ENCODE measurements at regions not wholly inside any gene's neighbourhood (a gene's known extent, or its start where the extent isn't known, plus 50 kb on each side); places are given as distances from the start of the nearest gene placed in this dataset.

DNA sequence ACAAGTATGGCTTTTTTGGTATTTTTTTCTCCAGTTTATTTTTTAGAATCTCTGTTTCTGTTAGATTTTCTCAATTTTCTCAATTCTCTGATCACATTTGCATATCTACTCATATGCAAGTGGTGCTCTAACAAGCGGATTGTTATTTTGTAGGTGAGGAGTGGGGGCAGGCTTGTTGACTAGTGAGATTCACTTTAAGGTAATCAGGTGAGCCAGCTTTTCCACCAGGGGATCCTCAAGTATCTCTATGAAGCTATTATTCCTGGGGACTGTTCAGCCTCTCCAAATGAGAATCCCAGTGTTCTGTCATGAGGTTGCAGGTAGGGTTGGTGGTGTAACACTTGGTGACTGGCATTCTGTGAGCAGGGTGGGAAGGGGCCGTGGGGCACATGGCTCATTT is 274.3 kb upstream of the FERMT1 start:
- Histone ChIP-seq H3K27ac (ENCODE audit: low read depth, low read length) (no peak overlapping the region), H3K27me3 (ENCODE audit: control insufficient read depth, insufficient read depth, low read length) (no peaks in the 10 kb centered on the region), H3K9ac (ENCODE audit: low read length) (no peak overlapping the region), H3K4me3 (ENCODE audit: low read length) (no peak overlapping the region), H3K36me3 (ENCODE audit: control insufficient read depth, insufficient read depth, low read length) (no peaks in the 10 kb centered on the region), H3K4me1 (ENCODE audit: control insufficient read depth, insufficient read depth, low read length) (no peaks in the 10 kb centered on the region)

DNA sequence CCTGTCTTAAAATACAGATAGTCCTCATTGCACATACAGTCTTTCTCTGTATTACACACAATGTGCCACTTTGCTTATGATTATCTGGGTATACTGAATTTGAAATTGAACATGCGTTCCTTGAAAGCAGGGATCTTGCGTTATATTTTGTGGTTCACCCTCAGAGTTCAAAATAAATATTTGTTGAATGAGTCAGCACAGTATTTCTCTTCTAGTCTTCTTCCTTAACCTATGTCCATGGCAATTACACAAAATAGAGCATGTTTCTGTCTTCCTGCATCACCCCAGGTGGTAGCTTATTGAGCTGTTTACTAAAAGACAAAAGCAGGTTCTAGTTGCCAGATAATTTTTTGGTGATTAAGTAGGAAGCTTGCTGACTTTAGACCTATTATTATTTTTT is 272.9 kb upstream of the FERMT1 start:
- Histone ChIP-seq H3K27ac (ENCODE audit: low read depth, low read length) (no peak overlapping the region), H3K36me3 (ENCODE audit: control insufficient read depth, insufficient read depth, low read length) (no peaks in the 10 kb centered on the region), H3K27me3 (ENCODE audit: control insufficient read depth, insufficient read depth, low read length) (no peaks in the 10 kb centered on the region), H3K9ac (ENCODE audit: low read length) (no peak overlapping the region), H3K4me3 (ENCODE audit: low read length) (no peak overlapping the region), H3K4me1 (ENCODE audit: control insufficient read depth, insufficient read depth, low read length) (no peaks in the 10 kb centered on the region)

DNA sequence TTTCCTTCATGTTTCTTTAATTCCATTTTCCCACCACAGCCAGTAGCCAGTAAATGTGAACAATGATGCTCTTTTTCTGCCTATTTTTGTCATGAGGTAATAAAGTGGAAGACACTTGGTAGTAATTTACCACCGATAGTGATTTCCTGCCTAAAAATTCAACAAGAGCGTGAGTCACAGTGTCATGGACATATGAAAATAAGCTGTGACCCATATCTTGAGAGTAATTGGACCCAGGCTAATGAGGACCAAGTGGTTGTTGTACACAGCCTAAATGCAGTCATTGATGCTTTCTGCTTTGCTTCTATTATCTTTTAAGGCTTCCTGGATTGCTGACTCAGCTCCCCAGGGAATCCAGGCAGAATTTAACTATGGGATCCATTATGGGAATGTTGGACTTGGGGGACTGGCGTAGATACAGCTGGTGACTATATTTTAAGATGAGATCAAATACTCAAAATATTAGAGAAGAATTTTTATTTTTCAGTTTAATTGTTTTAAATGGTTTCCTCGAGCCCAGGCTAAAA is 265.9 kb upstream of the FERMT1 start:
- H3K4me3 ChIP-seq (ENCODE audit: low read length), result no peak overlapping the region
- no peaks in the 10 kb centered on the region for H3K27me3 ChIP-seq (ENCODE audit: control insufficient read depth, insufficient read depth, low read length)
- no peaks in the 10 kb centered on the region for H3K36me3 ChIP-seq (ENCODE audit: control insufficient read depth, insufficient read depth, low read length)
- no peaks in the 10 kb centered on the region for H3K4me1 ChIP-seq (ENCODE audit: control insufficient read depth, insufficient read depth, low read length)
- H3K9ac ChIP-seq (ENCODE audit: low read length), result no peak overlapping the region
- H3K27ac ChIP-seq (ENCODE audit: low read depth, low read length), result no peak overlapping the region

GRCh38 chr20:6384956-6385486 is 262.2 kb upstream of the FERMT1 start:
- H3K27me3 ChIP-seq (ENCODE audit: control insufficient read depth, insufficient read depth, low read length), result no peaks in the 10 kb centered on the region
- H3K4me3 ChIP-seq (ENCODE audit: low read length), result no peak overlapping the region
- no peaks in the 10 kb centered on the region for H3K36me3 ChIP-seq (ENCODE audit: control insufficient read depth, insufficient read depth, low read length)
- H3K27ac ChIP-seq (ENCODE audit: low read depth, low read length), result no peak overlapping the region
- H3K4me1 ChIP-seq (ENCODE audit: control insufficient read depth, insufficient read depth, low read length), result no peaks in the 10 kb centered on the region
- no peak overlapping the region for H3K9ac ChIP-seq (ENCODE audit: low read length)

- Histone ChIP-seq H3K27me3 (ENCODE audit: control insufficient read depth, insufficient read depth, low read length) (no peaks in the 10 kb centered on the region), H3K4me3 (ENCODE audit: low read length) (no peak overlapping the region), H3K36me3 (ENCODE audit: control insufficient read depth, insufficient read depth, low read length) (no peaks in the 10 kb centered on the region), H3K4me1 (ENCODE audit: control insufficient read depth, insufficient read depth, low read length) (no peaks in the 10 kb centered on the region), H3K27ac (ENCODE audit: low read depth, low read length) (no peak overlapping the region), H3K9ac (ENCODE audit: low read length) (no peak overlapping the region)
These were observed 261.6 kb upstream of the FERMT1 start for GRCh38 chr20:6384380-6384779.

- no peak overlapping the region for H3K27ac ChIP-seq (ENCODE audit: low read depth, low read length)
- no peaks in the 10 kb centered on the region for H3K27me3 ChIP-seq (ENCODE audit: control insufficient read depth, insufficient read depth, low read length)
- H3K4me1 ChIP-seq (ENCODE audit: control insufficient read depth, insufficient read depth, low read length), result no peaks in the 10 kb centered on the region
- H3K36me3 ChIP-seq (ENCODE audit: control insufficient read depth, insufficient read depth, low read length), result no peaks in the 10 kb centered on the region
- no peak overlapping the region for H3K9ac ChIP-seq (ENCODE audit: low read length)
- no peak overlapping the region for H3K4me3 ChIP-seq (ENCODE audit: low read length)
These were observed 259.1 kb upstream of the FERMT1 start for GRCh38 chr20:6381887-6382286.

DNA sequence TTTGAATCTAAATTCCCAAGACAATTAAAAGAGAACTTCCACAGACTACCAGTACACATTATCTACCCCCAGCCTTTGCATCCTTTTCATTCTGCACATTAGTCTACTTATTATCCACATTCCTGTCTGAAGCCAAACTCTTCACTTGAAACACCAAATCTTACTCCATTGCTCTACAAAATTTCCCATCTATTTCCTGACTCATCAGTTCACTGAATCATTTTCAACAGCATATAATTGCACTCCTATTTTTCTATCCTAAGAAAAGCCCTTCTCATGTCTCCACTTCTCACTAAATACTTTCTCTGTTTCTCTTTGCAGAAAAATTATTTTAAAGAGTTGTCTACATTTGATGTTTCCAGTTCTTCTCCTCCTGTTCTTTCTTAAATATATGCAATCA is 239.4 kb upstream of the FERMT1 start:
- H3K4me1 ChIP-seq (ENCODE audit: control insufficient read depth, insufficient read depth, low read length), result no peaks in the 10 kb centered on the region
- no peak overlapping the region for H3K27ac ChIP-seq (ENCODE audit: low read depth, low read length)
- no peaks in the 10 kb centered on the region for H3K36me3 ChIP-seq (ENCODE audit: control insufficient read depth, insufficient read depth, low read length)
- H3K9ac ChIP-seq (ENCODE audit: low read length), result no peak overlapping the region
- no peaks in the 10 kb centered on the region for H3K27me3 ChIP-seq (ENCODE audit: control insufficient read depth, insufficient read depth, low read length)
- no peak overlapping the region for H3K4me3 ChIP-seq (ENCODE audit: low read length)

GRCh38 chr20:6360766-6361165 is 237.9 kb upstream of the FERMT1 start:
- H3K36me3 ChIP-seq (ENCODE audit: control insufficient read depth, insufficient read depth, low read length), result no peaks in the 10 kb centered on the region
- no peak overlapping the region for H3K9ac ChIP-seq (ENCODE audit: low read length)
- H3K27me3 ChIP-seq (ENCODE audit: control insufficient read depth, insufficient read depth, low read length), result no peaks in the 10 kb centered on the region
- no peaks in the 10 kb centered on the region for H3K4me1 ChIP-seq (ENCODE audit: control insufficient read depth, insufficient read depth, low read length)
- H3K27ac ChIP-seq (ENCODE audit: low read depth, low read length), result no peak overlapping the region
- H3K4me3 ChIP-seq (ENCODE audit: low read length), result no peak overlapping the region

DNA sequence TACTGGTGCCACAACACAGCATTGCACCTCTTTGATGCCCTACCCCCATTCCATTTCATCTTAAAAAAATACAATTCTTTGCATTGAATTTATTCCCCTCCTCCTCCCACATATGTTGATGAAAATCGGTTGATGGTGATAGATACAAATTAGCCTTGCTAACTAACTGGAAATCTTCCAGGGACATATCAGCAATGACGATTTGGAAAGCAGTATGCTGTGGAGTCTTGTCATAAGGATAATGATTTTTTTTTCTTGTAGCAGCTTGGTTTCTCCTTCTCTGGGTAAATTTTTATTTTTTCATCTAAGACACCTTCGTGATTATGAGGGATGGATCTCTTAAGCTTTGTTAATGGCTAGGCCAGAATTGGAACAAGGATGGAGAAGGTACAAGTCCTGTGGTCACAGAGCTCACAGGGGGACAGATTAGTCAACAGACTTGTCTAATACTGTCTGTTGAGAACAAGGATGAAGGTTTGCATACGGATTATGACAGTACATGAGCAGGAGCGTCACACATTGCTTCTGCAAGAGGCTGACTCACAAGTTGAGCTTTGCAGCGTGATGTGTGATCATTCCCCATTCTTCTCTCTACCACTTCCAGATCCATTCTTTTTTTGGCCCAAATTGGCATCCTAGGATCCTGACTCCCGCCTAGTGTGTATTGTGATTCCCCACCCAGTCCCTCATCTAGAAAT is 233.1 kb upstream of the FERMT1 start:
- Histone ChIP-seq H3K4me3 (ENCODE audit: low read length) (no peak overlapping the region), H3K27ac (ENCODE audit: low read depth, low read length) (no peak overlapping the region), H3K36me3 (ENCODE audit: control insufficient read depth, insufficient read depth, low read length) (no peaks in the 10 kb centered on the region), H3K9ac (ENCODE audit: low read length) (no peak overlapping the region), H3K4me1 (ENCODE audit: control insufficient read depth, insufficient read depth, low read length) (no peaks in the 10 kb centered on the region), H3K27me3 (ENCODE audit: control insufficient read depth, insufficient read depth, low read length) (no peaks in the 10 kb centered on the region)

DNA sequence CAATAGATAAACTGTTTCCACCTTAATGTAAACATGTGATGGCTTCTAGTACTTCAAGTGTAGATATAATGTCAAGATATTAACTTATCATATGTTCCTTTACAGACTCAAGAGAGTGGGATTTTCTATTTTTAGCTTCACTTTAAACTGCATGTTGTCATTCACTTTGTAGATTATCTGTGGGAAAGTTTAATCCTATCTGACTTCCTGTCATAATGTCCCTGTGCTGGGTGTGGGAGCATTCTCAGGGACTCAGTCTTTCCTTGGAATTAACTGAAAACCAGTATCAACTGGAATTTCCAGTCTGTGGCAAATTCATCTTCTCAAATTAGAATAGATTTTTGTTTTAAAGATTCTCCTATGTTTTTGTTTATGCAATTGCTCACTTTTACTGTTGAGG is 226.1 kb upstream of the FERMT1 start:
- no peak overlapping the region for H3K9ac ChIP-seq (ENCODE audit: low read length)
- H3K27me3 ChIP-seq (ENCODE audit: control insufficient read depth, insufficient read depth, low read length), result no peaks in the 10 kb centered on the region
- no peaks in the 10 kb centered on the region for H3K4me1 ChIP-seq (ENCODE audit: control insufficient read depth, insufficient read depth, low read length)
- no peak overlapping the region for H3K27ac ChIP-seq (ENCODE audit: low read depth, low read length)
- no peak overlapping the region for H3K4me3 ChIP-seq (ENCODE audit: low read length)
- no peaks in the 10 kb centered on the region for H3K36me3 ChIP-seq (ENCODE audit: control insufficient read depth, insufficient read depth, low read length)

- Histone ChIP-seq H3K4me1 (ENCODE audit: control insufficient read depth, insufficient read depth, low read length) (no peaks in the 10 kb centered on the region), H3K27ac (ENCODE audit: low read depth, low read length) (no peak overlapping the region), H3K9ac (ENCODE audit: low read length) (no peak overlapping the region), H3K27me3 (ENCODE audit: control insufficient read depth, insufficient read depth, low read length) (no peaks in the 10 kb centered on the region), H3K36me3 (ENCODE audit: control insufficient read depth, insufficient read depth, low read length) (no peaks in the 10 kb centered on the region), H3K4me3 (ENCODE audit: low read length) (no peak overlapping the region)
These were observed 225.1 kb upstream of the FERMT1 start for GRCh38 chr20:6347916-6348315.

DNA sequence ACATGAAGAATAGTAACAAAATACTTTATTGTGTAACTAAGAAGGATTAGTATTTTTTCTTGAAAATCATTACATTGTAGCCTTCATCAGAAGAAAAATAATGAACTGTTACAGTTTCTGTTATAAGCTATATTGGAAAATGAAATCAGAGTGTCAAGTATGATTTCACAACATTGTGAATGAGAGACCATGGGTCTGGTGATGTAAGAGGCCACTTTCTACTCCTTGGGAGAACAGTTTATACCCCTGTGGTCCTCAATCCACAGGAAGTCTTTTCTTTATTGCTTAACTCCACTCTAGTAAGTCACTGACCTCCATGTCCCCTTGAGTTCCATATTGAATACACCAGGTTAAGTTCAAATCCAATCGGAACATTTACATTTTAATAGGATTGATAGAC is 218.7 kb upstream of the FERMT1 start:
- H3K27ac ChIP-seq (ENCODE audit: low read depth, low read length), result no peak overlapping the region
- H3K9ac ChIP-seq (ENCODE audit: low read length), result no peak overlapping the region
- no peaks in the 10 kb centered on the region for H3K27me3 ChIP-seq (ENCODE audit: control insufficient read depth, insufficient read depth, low read length)
- no peaks in the 10 kb centered on the region for H3K4me1 ChIP-seq (ENCODE audit: control insufficient read depth, insufficient read depth, low read length)
- H3K36me3 ChIP-seq (ENCODE audit: control insufficient read depth, insufficient read depth, low read length), result no peaks in the 10 kb centered on the region
- no peak overlapping the region for H3K4me3 ChIP-seq (ENCODE audit: low read length)

DNA sequence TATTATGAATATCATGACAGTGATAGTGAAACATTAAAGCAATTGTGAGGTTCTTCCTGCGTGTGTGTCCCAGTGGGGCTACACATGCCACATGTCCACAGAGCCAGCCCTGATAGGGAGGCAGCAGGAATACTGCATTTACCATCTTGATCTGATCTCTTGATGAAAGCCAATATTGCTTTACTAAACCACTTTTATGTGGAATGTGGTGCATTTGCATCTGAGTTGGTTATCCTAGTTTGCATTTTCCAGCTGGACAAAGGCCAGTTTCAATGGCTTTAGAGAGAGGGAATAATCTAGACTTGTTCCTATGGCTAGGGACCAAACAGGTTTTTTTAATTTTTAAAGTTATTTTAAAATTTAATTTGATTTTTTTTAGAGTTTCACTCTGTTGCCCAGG is 216.3 kb upstream of the FERMT1 start:
- H3K36me3 ChIP-seq (ENCODE audit: control insufficient read depth, insufficient read depth, low read length), result no peaks in the 10 kb centered on the region
- no peak overlapping the region for H3K27ac ChIP-seq (ENCODE audit: low read depth, low read length)
- H3K4me1 ChIP-seq (ENCODE audit: control insufficient read depth, insufficient read depth, low read length), result no peaks in the 10 kb centered on the region
- no peak overlapping the region for H3K4me3 ChIP-seq (ENCODE audit: low read length)
- no peak overlapping the region for H3K9ac ChIP-seq (ENCODE audit: low read length)
- no peaks in the 10 kb centered on the region for H3K27me3 ChIP-seq (ENCODE audit: control insufficient read depth, insufficient read depth, low read length)

All from rectal smooth muscle tissue (tissue), 1 donor.